DMS 273 (cell line): ENCODE measurements at regions not wholly inside any gene's neighbourhood (a gene's known extent, or its start where the extent isn't known, plus 50 kb on each side); places are given as distances from the start of the nearest gene placed in this dataset.
"Not testable (repeated sequence)": the region's sequence is repeated elsewhere in the genome, so short reads cannot be mapped to it uniquely, and the experiment has no call there.

Experiments used
- DNase-seq: peaks from one replicate; lab custom pipeline; 2025; ENCODE audit not compliant: unreplicated experiment; lab: John Stamatoyannopoulos, UW

DNA sequence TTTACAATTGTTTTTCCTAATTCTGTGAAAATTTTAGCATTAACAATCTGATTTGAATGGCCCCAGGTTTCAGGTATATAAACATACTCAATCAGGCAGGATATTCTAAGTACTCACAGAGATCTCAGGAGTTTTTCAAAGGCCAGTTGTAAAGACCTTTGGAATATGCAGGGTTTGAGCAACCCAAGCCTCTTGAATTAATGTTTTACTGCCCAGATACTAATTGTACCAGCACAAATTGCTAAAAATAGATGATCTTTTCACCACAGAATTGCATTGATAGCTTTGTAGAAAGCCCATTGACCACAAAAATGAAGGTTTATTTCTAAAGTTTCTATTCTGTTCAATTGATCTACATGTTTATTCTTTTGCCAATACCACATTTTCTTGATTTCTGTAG, 186.5 kb downstream of the OSTF1 start:
- DNase-seq, result no peak

DNA sequence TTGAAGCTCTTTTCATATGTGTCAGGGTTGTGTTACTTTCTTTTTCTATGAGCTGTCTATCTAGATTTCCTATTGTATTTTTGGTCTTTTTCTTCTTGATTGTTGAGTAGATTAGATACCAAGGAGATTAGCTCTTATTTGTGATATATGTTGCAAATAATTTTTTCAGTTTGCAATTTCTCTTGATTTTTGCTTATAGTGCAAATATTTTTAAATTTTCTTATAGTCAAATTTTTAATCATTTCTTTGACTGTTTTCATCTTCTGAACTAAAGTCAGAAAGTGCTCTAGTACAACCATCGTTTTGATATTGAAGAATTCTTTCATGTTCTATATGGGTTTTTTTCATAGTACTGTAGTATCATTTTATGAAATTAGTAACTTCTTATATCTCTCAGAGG, 193.7 kb downstream of the OSTF1 start:
- no peak for DNase-seq

DNA sequence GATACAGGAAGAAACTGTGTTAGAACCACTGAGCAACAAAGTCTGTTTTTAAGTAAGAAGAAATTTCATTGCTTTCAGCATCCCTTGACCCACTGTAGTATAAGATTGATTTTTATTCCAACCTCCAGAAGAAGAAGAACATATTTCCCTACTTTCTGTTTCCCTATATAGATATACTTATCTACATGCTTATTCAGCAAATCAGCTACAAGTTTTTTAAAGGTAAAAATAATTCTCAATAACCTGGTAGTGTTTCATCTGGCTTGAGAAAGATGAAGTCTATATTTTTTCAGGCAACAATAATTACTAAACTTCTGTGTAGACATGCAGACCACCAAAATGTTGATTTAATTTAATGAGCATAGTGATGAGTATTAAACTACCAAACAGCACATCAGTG, 201.0 kb downstream of the OSTF1 start:
- DNase-seq, result no peak

DNA sequence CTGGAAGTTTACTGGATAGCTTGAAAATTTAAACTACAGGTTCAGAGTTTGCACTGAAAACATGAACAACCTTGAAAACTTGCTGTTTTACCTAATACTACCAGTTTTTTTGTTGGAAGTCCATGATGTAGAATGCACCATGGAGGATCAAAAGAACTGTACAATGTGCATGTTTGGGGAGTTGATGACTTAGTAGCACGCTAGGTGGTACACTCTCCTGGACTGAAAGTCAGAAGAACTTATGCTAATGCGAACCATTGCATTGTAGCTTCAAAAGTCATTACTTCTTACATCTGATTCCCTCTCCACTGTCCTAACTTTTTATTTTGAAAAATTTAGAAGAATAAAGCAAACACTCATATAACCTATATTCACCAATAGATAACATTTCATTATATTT, 211.0 kb downstream of the OSTF1 start:
- peak; percentile 20 for DNase-seq

DNA sequence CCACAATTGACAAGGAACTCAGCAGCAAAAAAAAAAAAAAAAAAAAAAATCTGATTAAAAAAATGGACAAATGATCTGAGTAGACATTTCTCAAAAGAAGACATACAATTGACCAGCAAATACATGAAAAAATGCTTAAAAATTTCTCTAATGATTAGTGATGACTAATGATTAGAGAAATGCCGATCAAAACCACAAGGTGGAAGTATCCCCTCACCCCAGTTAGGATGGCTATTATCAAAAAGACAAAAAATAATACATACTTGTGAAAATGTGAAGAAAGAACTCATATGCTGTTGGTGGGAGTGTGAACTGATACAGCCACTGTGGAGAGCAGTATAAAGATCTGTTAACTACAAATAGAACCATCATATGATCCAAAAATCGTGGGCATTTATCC, 245.3 kb downstream of the OSTF1 start:
- DNase-seq, result no peak

DNA sequence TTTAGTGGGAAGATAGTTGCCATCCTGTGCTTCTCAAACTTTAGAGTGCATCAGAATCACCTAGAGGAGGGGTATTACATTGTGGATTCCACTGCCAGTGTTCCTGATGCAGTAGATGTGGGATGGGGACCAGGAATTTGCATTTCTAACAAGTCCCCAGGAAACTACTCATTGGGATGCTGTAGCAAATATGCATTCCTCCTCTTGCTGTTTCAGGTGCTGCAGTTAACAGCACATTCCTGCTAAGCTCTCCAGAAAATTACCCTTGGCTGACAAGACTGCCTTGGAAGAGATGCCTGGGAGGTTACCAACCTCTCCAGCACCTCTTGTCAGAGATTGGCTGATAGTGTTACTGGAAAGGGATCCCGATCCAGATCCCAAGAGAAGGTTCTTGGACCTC, 270.5 kb downstream of the OSTF1 start:
- DNase-seq, result no peak

DNA sequence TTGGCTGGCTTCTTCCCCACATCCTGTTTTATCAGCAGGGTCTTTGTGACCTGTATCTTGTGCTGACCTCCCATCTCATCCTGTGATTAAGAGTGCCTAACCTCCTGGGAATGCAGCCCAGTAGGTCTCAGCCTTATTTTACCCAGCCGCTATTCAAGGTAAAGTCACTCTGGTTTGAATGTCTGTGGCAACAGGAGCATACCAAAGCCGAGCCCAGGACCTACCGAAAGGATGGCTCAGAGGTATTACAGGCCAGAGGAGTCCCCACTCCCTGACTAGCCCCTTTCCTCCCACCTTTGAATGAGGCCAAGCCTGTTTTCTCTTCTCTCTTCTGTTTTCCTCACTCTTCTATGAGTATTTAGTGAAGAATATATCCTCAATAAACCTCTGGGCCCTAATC, 271.3 kb downstream of the OSTF1 start:
- DNase-seq, result no peak

DNA sequence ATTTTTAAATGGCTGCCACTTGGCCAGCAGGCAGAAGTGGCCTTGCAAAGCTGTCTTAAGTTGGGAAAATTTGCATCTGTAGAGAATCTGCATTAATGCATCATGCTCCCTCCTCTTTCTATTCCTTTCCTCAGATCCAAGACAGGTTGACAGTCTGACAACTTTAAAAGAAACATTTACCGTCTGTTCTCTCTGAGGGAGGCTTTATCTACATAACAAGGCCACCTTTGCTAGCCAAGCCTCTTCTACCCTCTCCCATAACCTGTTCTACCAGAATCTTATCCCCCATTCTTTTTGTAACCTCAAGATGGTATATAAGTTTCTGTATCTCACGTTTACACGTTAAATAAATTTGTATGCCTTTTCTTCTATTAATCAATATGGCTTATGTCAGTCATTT, 271.9 kb downstream of the OSTF1 start:
- DNase-seq, result no peak

DNA sequence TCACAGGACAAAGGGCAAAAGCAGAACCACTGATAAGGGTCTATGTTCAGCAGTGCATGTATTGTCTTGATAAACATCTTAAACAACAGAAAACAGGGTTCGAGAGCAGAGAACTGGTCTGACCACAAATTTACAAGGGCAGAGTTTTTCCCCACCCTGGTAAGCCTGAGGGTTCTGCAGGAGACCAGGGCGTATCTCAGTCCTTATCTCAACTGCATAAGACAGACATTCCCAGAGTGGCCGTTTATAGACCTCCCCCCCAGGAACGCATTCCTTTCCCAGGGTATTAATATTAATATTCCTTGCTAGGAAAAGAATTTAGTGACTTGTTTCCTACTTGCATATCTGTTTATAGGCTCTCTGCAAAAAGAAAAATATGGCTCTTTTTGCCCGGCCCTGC, 274.1 kb downstream of the OSTF1 start:
- not testable (repeated sequence) for DNase-seq

DNA sequence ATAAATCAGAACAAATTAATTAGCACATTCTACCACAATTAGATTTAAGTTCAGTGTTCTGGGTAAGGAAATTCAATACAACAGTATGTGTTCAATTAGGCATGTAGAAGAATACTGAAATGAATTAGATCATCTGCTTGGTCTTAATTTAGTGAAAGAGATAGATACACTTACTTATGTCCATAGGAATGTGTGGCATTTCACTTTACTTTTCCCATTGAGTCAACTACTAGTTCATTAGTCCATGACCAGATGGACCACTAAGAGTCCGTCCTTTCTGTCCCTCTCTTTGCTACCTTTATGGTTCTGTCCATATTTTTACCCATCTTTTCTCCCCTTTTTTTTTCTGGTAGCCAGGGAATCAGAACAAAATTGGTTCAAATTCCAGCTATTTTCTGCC, 276.9 kb downstream of the OSTF1 start:
- DNase-seq, result no peak

DNA sequence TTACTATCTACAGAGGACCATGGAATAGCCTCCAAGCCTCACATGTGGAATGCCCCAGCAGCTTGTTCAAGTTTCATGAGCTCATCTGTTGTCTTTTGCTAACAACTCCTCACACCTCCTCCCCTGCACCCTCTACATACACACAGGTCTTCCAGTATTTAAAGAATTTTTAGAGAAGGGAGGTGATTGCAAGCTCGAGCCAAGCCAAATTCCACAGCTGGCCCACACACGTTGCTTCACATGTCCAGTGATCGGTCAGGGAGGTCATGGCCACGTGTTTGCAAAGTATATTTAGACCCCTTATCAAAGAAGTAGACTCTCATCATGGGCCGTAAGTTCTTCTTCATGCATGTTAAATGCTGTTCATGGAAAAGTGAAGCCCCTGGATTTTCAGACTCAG, 281.7 kb downstream of the OSTF1 start:
- DNase-seq, result no peak

DNA sequence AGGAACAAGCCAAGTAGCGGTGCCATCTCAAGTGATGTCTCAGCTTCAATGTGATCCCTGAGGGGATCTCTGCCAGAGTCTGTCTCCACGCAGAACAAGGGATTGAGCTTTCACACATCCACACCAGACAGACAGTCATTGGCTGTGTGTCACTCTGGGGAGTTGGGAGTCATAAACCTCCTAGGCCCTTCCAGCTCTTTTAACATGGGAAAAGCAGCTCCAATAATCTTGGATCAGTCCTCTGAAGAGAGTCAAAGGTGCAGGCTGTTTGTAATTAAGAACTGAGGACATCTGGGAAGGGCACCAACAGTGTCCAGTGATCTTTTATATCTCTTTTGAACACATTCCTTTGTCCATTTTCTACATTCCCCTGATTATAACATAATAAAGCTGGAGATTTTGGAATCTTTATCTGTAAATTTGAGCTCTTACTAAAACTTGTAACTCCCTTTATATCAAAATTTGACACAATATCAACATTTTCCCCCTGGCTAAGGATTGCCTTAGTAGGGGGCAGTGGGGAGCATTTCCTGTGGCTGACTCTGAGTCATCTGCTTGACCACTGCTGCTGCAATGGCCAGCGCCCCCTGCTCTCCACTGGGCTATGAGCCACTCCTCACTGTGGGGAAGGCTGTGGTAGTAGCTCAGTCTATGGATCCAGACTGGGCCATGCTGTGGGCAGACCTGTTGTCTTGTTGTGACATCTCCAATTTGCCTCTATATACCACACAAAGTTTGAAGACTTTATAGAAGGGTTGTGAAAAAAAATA, 284.4 kb downstream of the OSTF1 start:
- DNase-seq, result no peak

DNA sequence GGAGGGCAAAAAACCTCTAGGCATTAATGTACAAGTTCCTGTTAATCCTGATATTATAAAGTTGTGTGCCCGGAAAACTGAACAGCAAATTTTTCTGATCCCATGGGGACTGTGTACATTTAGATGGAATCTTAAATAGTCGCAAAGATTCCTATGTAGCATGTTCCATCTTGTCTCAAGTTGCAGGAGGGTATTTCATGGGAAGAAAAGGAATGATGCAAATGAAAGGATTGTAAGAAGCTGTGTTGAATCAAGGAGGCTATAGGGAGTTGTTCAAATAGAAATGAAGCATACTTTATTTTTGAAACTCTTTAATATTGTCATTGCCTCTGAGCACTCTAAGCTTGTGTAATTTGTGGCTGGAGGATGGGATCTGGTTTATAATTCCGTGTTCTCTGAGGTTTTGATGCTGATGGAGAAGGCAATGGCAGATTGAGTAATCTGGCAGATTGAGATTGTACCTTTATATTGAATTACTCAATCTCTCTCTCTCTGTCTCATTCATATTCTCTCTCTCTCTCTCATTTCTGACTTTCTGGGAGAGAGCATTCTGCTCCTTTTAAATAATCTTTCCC, 288.5 kb downstream of the OSTF1 start:
- DNase-seq, result no peak

DNA sequence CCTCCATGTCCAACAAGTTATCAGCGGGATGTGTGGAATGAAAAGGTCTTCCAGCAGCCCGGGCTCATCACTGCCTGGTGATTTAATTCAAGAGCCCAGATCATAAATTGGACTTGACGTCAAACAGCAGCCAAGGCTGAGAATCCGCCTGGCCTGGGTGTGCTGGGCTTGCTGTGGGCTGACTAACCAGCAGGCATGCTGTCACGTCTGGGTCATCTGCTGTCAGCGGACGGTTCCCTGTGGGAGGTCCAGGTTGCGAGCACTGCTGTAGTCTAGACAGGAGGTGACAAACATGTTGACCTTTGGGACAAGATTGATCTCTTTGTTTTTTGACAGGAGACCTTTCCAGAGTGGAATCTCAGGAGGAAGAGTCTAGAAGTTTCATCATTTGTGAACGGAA, 289.7 kb downstream of the OSTF1 start:
- no peak for DNase-seq

DNA sequence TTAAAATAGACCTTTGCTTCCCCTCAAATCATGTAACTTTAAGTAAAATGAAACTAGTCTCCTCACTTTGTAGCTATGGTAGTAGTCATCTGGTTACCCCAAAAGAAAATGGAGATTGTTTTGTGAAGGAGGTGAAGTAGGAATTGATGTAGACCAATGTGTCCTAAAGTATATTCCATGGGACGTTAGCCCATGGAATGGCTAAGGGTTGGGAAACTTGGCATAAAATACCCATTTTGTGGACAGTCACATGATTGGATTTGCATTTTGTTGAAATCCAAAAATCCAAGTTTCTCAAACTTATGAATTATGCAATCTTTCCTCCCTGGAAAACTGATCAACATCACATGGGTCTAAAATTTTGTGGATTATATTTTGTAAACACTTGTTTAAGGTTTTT, 290.6 kb downstream of the OSTF1 start:
- DNase-seq, result no peak

DNA sequence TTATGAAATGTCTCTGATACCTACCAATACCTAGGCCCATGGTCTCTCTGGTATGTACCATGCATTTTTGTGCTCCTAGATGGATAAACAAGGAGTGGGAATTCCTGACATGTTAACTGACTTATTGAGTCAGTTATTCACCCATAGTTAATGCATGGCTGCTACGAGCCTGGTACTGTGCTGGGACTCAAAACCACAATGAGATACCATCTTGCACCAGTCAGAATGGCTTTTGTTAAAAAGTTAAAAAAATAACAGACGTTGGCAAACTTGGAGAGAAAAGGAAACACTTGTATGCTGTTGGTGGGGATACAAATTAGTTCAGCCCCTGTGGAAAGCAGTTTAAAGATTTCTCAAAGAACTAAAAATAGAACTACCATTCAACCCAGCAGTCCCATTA, 293.8 kb downstream of the OSTF1 start:
- DNase-seq, result no peak

DNA sequence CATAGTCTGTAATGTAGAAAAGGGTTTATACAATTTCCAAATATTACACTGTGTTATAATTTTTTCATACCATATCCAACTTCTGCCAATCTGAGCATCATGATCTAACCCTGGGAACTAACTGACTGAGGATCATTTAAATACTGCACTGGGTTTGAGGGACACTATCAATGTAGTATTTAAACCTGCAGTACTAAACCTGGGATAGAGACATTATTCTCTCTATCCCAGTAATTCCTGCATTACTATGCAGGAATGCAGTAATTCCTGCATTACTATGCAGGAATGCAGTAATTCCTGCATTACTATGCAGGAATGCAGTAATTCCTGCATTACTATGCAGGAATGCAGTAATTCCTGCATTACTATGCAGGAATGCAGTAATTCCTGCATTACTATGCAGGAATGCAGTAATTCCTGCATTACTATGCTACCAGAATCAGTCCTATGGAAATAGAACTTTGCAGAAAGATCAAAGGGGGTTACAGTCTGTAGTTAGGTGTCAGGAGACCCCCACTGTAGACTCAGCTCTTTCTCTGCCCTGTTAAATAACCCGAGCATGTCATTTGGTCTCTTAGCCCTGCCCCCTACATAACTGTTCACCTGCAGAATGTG, 295.2 kb downstream of the OSTF1 start:
- DNase-seq, result not testable (repeated sequence)

DNA sequence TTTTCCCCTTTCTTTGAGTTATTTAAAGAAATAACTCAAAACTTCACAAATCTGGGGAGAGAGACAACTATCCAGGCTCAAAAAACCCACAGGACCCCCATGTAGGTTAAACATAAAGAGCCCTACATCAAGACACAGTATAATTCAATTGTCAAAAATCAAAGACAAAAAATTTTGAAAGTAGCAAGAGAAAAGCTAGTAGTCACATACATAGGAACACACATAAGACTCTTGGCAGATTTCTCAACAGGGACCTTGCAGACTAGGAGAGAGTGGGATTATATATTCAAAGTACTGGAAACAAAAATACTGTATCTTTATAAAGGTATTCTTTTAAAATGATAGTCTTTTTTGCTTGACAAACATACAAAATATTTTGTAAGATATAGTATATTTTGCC, 296.9 kb downstream of the OSTF1 start:
- DNase-seq, result no peak

DNA sequence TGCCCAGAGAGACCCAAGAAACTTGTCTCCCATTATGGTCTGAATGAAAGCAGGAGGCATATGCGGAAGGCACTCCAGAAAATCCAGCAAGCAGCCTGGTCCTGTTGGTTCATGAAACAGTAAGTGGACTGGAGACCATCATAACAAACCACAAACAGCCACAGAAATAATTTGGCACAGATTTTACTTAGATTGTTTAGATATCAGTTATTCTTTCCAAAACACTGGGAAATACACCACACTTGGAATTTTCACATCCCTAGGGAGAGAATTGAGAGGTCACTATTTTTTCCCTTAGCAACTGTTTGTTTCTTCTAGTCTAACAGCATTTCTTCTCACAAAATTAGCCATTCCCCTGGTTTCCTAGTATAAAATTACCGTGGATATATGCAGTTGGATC, 300.8 kb downstream of the OSTF1 start:
- DNase-seq, result no peak

DNA sequence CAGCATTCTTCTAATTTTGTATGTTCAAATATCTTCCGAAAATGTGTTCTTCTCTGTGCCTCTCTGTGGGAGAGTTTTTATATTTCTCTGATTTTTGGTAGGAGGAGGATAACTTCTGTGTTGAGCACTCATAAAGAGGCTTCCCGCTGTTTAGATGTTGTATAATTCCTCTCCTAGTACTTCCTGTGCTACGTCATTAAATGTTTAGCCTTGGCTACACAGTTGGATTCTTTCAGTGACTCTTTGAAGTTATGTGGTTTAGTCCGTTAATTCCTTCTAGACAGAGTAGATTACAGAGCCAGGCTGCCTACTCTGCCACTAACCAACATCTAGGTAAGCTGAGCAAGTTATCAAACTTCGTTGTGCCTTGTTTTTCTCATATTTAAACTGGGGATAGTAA, 302.6 kb downstream of the OSTF1 start:
- DNase-seq, result no peak

DNA sequence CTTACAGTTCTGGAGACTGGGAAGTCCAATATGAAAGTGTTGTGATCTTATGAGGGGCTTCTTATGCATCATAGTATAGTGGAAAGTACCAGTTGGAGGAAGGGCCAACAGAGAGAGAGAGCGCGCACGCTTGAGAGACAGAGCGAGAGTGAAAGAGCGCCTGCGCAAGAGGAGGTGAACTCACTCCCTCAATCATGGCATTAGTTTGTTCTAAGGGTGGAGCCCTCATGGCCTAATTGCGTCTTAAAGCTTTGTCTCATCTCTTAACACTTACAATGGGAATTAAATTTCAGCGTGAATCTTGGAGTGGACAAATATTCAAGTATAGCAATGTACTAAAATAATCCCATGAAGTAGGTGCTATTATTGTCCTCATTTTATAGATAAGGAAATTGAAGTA, 303.2 kb downstream of the OSTF1 start:
- no peak for DNase-seq

DNA sequence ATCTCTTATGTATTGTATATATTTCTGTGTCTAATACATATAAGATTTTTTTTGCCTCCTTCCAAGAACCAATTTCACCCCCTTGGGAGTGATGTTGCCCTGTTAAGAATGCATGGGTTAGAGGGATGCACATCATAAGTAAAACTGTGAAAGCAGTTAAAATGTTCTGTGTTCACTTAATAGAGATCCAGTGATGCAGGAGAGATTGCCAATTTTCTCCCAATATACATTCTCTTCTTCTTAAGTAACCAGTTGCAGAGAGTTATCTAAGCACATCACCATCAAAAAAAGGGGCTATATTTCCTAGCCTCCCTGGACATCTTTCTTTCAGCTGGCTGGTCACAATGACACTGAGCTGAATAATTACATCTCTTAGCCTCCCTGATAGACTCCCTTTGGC, 307.0 kb downstream of the OSTF1 start:
- DNase-seq, result no peak

DNA sequence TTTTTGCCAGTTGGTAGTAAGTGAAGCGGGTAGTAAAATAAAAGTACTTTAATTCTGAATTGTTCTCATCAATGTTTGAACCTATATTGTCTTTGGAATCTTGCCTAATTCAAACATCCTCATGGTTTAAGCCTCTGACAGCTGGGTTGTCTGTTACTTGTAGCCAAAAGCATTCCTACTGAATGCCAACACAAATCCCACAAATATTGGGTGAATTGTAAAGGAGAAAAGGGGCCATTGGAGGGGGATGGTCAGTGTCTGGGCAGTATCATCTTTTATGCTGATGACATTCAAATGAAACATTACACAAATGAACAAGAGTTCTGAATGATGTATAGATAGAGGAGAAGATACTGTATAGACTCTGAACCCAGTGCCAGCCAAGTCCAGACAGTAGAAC, 309.5 kb downstream of the OSTF1 start:
- no peak for DNase-seq
